Natural killer cell (primary cell): ENCODE measurements at regions not wholly inside any gene's neighbourhood (a gene's known extent, or its start where the extent isn't known, plus 50 kb on each side); places are given as distances from the start of the nearest gene placed in this dataset.

Source experiments
- ATAC-seq, 3 donors: fragments of 150-1000 bp in 2 of 3; fragments of 200-7000 bp in 1 of 3; cut with Tn5 transposase; 1 replicate in 1 of 3; 2 replicates in 2 of 3; pipeline ENCODE4 v1.10.0; 2021; ENCODE audit warnings: mild to moderate bottlenecking in 2 of 3, moderate library complexity in 2 of 3
- DNase-seq, 2 donors: peaks; one replicate each; pipeline versions ENCODE4 v3.0.0 to v3.0.0-alpha.2; 2013 to 2021; ENCODE audit warnings: mixed read lengths in 1 of 2
- H3K27ac ChIP-seq: one replicate; pipeline ENCODE4 v1.5.1; 2013; ENCODE audit warnings: mild to moderate bottlenecking, low read length
- H3K27me3 ChIP-seq: one replicate; pipeline ENCODE4 v1.6.1; 2013; ENCODE audit warnings: low read length; ENCODE audit not compliant: control insufficient read depth, insufficient read depth
- H3K36me3 ChIP-seq: one replicate; pipeline ENCODE4 v1.6.1; 2013; ENCODE audit warnings: low read length; ENCODE audit not compliant: control insufficient read depth, insufficient read depth
- H3K4me1 ChIP-seq: one replicate; pipeline ENCODE4 v1.6.1; 2013; ENCODE audit warnings: low read length; ENCODE audit not compliant: control insufficient read depth, insufficient read depth
- H3K4me3 ChIP-seq: one replicate; pipeline ENCODE4 v1.5.1; 2013; ENCODE audit warnings: low read length
- H3K9me3 ChIP-seq: one replicate; pipeline ENCODE4 v1.6.1; 2013; ENCODE audit warnings: low read length; ENCODE audit not compliant: control insufficient read depth, insufficient read depth
- H3K27ac Mint-ChIP-seq, 2 donors: one replicate each; pipeline ENCODE4 v1.8.0; 2022; ENCODE audit warnings: mild to moderate bottlenecking in 2 of 2, mixed read lengths in 2 of 2, moderate library complexity in 1 of 2
- H3K27me3 Mint-ChIP-seq, 2 donors: one replicate each; pipeline ENCODE4 v1.8.0; 2022; ENCODE audit warnings: low read depth in 2 of 2, mixed read lengths in 2 of 2
- H3K36me3 Mint-ChIP-seq: one replicate; pipeline ENCODE4 v1.8.0; 2022; ENCODE audit warnings: mixed read lengths
- H3K4me1 Mint-ChIP-seq, 2 donors: one replicate each; pipeline ENCODE4 v1.8.0; 2022; ENCODE audit warnings: mixed read lengths in 2 of 2
- H3K4me3 Mint-ChIP-seq: one replicate; pipeline ENCODE4 v1.8.0; 2022; ENCODE audit warnings: mild to moderate bottlenecking, moderate library complexity, mixed read lengths
- H3K9me3 Mint-ChIP-seq, 2 donors: one replicate each; pipeline ENCODE4 v1.8.0; 2022; ENCODE audit warnings: mixed read lengths in 2 of 2
- WGBS: methylation state at CpG from one replicate; pipeline ENCODE4 v1.1.7; 2013; ENCODE audit warnings: missing lambda C conversion rate; ENCODE audit not compliant: insufficient coverage; 5-methylcytosine and 5-hydroxymethylcytosine counted together
- intact Hi-C: fragments of 100-400 bp; cut with micrococcal nuclease; formaldehyde crosslinking; loops from one replicate; pipeline ENCODE4 v1.14.2; 2022
- TF ChIP-seq, protein P1 (sequence below): fragments of 200-600 bp; IDR thresholded peaks from one replicate; pipeline ENCODE4 v1.8.0; 2022; ENCODE audit warnings: antibody characterized with exemption

- H3K9me3 ChIP-seq: no peaks in the 10 kb centered on the region
- Mint-ChIP-seq H3K36me3 (no peaks in the 10 kb centered on the region), H3K27me3 (no peaks in the 10 kb centered on the region), H3K4me3 (no peak overlapping the region), H3K4me1 (no peaks in the 10 kb centered on the region), H3K27ac (no peak overlapping the region), H3K9me3 (no peaks in the 10 kb centered on the region)
- intact Hi-C loops: no loop called here
- no peaks in the 10 kb centered on the region for H3K27me3 ChIP-seq
- no peak for ATAC-seq
- H3K27ac ChIP-seq: no peak overlapping the region
- no peak for DNase-seq
- H3K4me3 ChIP-seq: no peak overlapping the region
- TF ChIP-seq, protein P1, sequence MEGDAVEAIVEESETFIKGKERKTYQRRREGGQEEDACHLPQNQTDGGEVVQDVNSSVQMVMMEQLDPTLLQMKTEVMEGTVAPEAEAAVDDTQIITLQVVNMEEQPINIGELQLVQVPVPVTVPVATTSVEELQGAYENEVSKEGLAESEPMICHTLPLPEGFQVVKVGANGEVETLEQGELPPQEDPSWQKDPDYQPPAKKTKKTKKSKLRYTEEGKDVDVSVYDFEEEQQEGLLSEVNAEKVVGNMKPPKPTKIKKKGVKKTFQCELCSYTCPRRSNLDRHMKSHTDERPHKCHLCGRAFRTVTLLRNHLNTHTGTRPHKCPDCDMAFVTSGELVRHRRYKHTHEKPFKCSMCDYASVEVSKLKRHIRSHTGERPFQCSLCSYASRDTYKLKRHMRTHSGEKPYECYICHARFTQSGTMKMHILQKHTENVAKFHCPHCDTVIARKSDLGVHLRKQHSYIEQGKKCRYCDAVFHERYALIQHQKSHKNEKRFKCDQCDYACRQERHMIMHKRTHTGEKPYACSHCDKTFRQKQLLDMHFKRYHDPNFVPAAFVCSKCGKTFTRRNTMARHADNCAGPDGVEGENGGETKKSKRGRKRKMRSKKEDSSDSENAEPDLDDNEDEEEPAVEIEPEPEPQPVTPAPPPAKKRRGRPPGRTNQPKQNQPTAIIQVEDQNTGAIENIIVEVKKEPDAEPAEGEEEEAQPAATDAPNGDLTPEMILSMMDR: no peak
- 31% methylated on average over 6 of the region's 6 CpGs for WGBS
- no peaks in the 10 kb centered on the region for H3K4me1 ChIP-seq
- H3K36me3 ChIP-seq: no peaks in the 10 kb centered on the region
Observed at GRCh38 chr13:39273953-39274738, 235.9 kb downstream of the NHLRC3 start.

GRCh38 chr13:39274739-39275325 lies 236.6 kb downstream of the NHLRC3 start:
- Mint-ChIP-seq H3K27ac (no peak overlapping the region), H3K4me3 (no peak overlapping the region), H3K36me3 (no peaks in the 10 kb centered on the region), H3K4me1 (no peaks in the 10 kb centered on the region), H3K27me3 (peaks cover 0 to under 1% of the 10 kb centered on the region in 2 donors), H3K9me3 (peaks cover under 1% of the 10 kb centered on the region in 2 donors)
- DNase-seq (no peak), ATAC-seq (no peak)
- WGBS: 67% methylated on average over 3 of the region's 3 CpGs
- Histone ChIP-seq H3K27me3 (no peaks in the 10 kb centered on the region), H3K4me1 (no peaks in the 10 kb centered on the region), H3K27ac (no peak overlapping the region), H3K36me3 (no peaks in the 10 kb centered on the region), H3K4me3 (no peak overlapping the region), H3K9me3 (no peaks in the 10 kb centered on the region)
- intact Hi-C loops: no loop called here
- TF ChIP-seq, protein P1: no peak

DNA sequence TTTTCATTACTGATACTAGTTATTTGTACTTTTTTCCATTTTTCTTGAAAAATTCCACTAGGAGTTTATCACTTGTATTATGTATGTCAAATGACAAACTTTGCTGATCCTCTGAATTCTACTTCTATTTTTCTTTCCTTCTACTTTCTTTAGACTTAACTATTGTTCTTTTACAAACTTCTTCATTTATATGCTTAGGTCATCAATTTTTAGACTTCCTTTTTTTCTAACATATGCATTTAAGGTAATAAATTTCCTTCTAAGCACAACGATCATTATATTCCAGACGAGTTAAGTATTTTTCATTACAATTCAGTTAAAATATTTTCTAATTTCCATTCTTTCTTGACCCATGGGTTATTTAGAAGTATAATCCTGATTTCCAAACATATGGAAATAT lies 240.8 kb downstream of the NHLRC3 start:
- H3K9me3 Mint-ChIP-seq: peaks cover 5 to 6% of the 10 kb centered on the region in 2 donors
- DNase-seq (no peak), ATAC-seq (no peak)
- no peak overlapping the region for H3K27ac Mint-ChIP-seq
- no peaks in the 10 kb centered on the region for H3K27me3 ChIP-seq
- H3K27ac ChIP-seq: no peak overlapping the region
- H3K4me1 ChIP-seq: no peaks in the 10 kb centered on the region
- TF ChIP-seq, protein P1: no peak
- H3K4me3 ChIP-seq: no peak overlapping the region
- H3K36me3 Mint-ChIP-seq: peaks cover 7% of the 10 kb centered on the region
- H3K4me1 Mint-ChIP-seq: no peaks in the 10 kb centered on the region
- no peak overlapping the region for H3K4me3 Mint-ChIP-seq
- intact Hi-C loops: no loop called here
- peaks cover 0 to 2% of the 10 kb centered on the region in 2 donors for H3K27me3 Mint-ChIP-seq
- WGBS: no CpG with 5 or more reads among the region's 2 CpGs
- no peaks in the 10 kb centered on the region for H3K9me3 ChIP-seq
- no peaks in the 10 kb centered on the region for H3K36me3 ChIP-seq
